Adrenal gland (tissue), 9 donors: ENCODE measurements at regions not wholly inside any gene's neighbourhood (a gene's known extent, or its start where the extent isn't known, plus 50 kb on each side); places are given as distances from the start of the nearest gene placed in this dataset.
"Not testable (repeated sequence)": the region's sequence is repeated elsewhere in the genome, so short reads cannot be mapped to it uniquely, and the experiment has no call there.

ENCODE experiments used
- DNase-seq, 7 donors: peaks; one replicate each; pipeline ENCODE4 v3.0.0-alpha.2; 2019 to 2020
- H3K27ac ChIP-seq, 5 donors: fragments of 200-600 bp; sonication (generic) in 4 of 5; 1 replicate in 3 of 5; 2 replicates in 2 of 5; pipeline versions ENCODE4 v1.5.1 to v1.8.0; 2016 to 2020; ENCODE audit warnings: mild to moderate bottlenecking in 1 of 5
- H3K27me3 ChIP-seq: fragments of 200-600 bp; 2 replicates; pipeline ENCODE4 v1.8.0; 2021
- H3K36me3 ChIP-seq, 2 donors: fragments of 200-600 bp; replicated peaks in 1 of 2; 1 replicate in 1 of 2; 2 replicates in 1 of 2; pipeline versions ENCODE4 v1.5.1 to v1.8.0; 2018 to 2022
- H3K4me1 ChIP-seq, 2 donors: fragments of 200-600 bp; replicated peaks in 1 of 2; 1 replicate in 1 of 2; 2 replicates in 1 of 2; pipeline versions ENCODE4 v1.5.1 to v1.8.0; 2018 to 2021
- H3K4me3 ChIP-seq, 4 donors: fragments of 200-600 bp; sonication (generic) in 3 of 4; one replicate each; pipeline ENCODE4 v1.5.1; 2016 to 2018
- H3K9me3 ChIP-seq, 3 donors: fragments of 200-600 bp; sonication (generic) in 1 of 3; replicated peaks in 1 of 3; 1 replicate in 2 of 3; 2 replicates in 1 of 3; pipeline versions ENCODE4 v1.5.1 to v1.8.0; 2016 to 2021
- POLR2A ChIP-seq, 2 donors: fragments of 450-650 bp; IDR thresholded peaks; one replicate each; pipeline ENCODE4 v1.6.1; 2017; ENCODE audit warnings: antibody characterized with exemption in 2 of 2, mild to moderate bottlenecking in 2 of 2, moderate library complexity in 1 of 2
- WGBS, 4 donors: extraction: QIAGEN DNeasy Blood & Tissue Kit in 2 of 4; methylation state at CpG; one replicate each; pipeline versions ENCODE4 v1.1.5 to v1.1.7; 2013 to 2017; 5-methylcytosine and 5-hydroxymethylcytosine counted together
- intact Hi-C, 2 donors: fragments of 100-400 bp; cut with DNase I; formaldehyde crosslinking; loops; one replicate each; pipeline versions ENCODE4 v1.14.1 to v1.15.0; 2022 to 2023
- TF ChIP-seq, protein P1 (sequence below), 6 experiments: fragments of 450-650 bp in 4 of 6; fragments of 200-600 bp in 2 of 6; sonication (generic) in 1 of 6; IDR thresholded peaks; 1 replicate in 5 of 6; 2 replicates in 1 of 6; pipeline versions ENCODE4 v1.5.1 to v1.8.0; 2016 to 2021; ENCODE audit warnings: antibody characterized with exemption in 6 of 6, mild to moderate bottlenecking in 2 of 6, moderate library complexity in 1 of 6
- donor health status: healthy with polysubstance abuse.
- donor health status: Bipolar disorder and iron deficiency.
- donor health status: DM: yes; HTN: yes; CAD: no.
- donor health status: DM: no; HTN: no; CAD: no.
- donor health status: DM: no; HTN: no; CAD: no.

DNA sequence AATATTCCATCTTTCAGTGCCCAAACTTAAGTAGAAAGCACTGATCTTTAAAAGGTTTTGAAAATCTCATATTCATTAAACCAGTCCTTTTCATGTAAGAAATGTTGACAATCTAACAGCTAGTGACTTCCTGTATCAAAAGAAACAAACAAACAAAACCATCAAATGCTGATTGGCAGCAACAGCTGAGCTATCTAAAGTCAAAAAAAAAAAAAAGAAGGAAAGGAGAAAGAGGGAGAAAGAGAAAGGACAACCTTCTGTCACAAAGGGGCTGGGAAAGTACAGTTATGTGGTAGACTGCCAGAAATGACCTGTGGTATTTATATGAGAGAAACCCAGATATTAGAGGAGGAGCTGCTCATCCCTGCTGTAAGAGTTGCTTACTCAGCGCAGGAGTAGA is 614.6 kb upstream of the SMIM31 start:
- Histone ChIP-seq H3K4me3 (no peak overlapping the region), H3K36me3 (no peaks in the 10 kb centered on the region), H3K4me1 (no peaks in the 10 kb centered on the region), H3K27ac (no peak overlapping the region), H3K27me3 (no peaks in the 10 kb centered on the region), H3K9me3 (no peaks in the 10 kb centered on the region)
- 96 to 100% (median 100%) methylated on average over 1 of the region's 1 CpG for WGBS, 4 donors
- intact Hi-C loops: no loop called here
- TF ChIP-seq POLR2A (IDR thresholded peaks at IDR 0.05): no peak
- TF ChIP-seq, protein P1, sequence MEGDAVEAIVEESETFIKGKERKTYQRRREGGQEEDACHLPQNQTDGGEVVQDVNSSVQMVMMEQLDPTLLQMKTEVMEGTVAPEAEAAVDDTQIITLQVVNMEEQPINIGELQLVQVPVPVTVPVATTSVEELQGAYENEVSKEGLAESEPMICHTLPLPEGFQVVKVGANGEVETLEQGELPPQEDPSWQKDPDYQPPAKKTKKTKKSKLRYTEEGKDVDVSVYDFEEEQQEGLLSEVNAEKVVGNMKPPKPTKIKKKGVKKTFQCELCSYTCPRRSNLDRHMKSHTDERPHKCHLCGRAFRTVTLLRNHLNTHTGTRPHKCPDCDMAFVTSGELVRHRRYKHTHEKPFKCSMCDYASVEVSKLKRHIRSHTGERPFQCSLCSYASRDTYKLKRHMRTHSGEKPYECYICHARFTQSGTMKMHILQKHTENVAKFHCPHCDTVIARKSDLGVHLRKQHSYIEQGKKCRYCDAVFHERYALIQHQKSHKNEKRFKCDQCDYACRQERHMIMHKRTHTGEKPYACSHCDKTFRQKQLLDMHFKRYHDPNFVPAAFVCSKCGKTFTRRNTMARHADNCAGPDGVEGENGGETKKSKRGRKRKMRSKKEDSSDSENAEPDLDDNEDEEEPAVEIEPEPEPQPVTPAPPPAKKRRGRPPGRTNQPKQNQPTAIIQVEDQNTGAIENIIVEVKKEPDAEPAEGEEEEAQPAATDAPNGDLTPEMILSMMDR (IDR thresholded peaks at IDR 0.05): no peak
- no peak for DNase-seq

DNA sequence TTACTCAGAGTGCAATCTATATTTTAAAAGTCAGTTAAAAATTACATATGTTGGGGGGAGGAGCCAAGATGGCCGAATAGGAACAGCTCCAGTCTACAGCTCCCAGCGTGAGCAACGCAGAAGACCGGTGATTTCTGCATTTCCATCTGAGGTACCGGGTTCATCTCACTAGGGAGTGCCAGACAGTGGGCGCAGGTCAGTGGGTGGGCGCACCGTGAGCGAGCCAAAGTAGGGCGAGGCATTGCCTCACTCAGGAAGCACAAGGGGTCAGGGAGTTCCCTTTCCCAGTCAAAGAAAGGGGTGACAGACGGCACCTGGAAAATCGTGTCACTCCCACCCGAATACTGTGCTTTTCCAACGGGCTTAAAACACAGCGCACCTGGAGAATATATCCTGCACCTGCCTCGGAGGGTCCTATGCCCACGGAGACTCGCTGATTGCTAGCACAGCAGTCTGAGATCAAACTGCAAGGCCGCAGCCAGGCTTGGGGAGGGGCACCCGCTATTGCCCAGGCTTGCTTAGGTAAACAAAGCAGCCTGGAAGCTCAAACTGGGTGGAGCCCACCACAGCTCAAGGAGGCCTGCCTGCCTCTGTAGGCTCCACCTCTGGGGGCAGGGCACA is 612.1 kb upstream of the SMIM31 start:
- 71 to 86% (median 79%) methylated on average over 12 to 20 of the region's 20 CpGs for WGBS, 4 donors

GRCh38 chr4:164154416-164154815 is 599.5 kb upstream of the SMIM31 start:
- Histone ChIP-seq H3K4me1 (no peaks in the 10 kb centered on the region), H3K36me3 (no peaks in the 10 kb centered on the region), H3K27ac (no peak overlapping the region), H3K9me3 (no peaks in the 10 kb centered on the region), H3K4me3 (no peak overlapping the region), H3K27me3 (no peaks in the 10 kb centered on the region)
- no peak for DNase-seq
- WGBS, 4 donors: 65 to 77% (median 73%) methylated on average over 3 to 4 of the region's 4 CpGs
- TF ChIP-seq, protein P1 (IDR thresholded peaks at IDR 0.05): no peak
- TF ChIP-seq POLR2A (IDR thresholded peaks at IDR 0.05): no peak
- intact Hi-C loops: no loop called here

More for the DNA sequence above, 612.1 kb upstream of the SMIM31 start:
- H3K4me1 ChIP-seq, intact Hi-C loops, H3K36me3 ChIP-seq, H3K4me3 ChIP-seq, H3K9me3 ChIP-seq, H3K27me3 ChIP-seq, H3K27ac ChIP-seq, DNase-seq: not testable (repeated sequence)

DNA sequence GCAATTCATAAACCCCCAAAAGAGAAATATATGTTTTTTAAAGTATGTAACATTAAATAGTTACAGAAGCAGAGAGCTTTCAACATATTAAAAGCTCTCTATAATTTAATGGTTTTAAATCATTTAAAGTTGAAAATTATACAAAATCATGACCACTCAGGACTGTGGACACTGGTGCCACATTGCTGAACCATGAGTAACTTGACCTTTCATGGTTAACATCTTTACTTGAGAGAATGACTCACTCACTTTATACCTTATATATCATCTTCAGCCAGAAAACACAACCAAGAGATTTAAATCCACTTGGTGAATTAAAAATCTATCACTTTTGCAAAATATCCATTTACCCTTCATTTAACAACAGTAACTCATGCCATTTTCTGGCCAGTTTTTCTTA is 584.3 kb upstream of the SMIM31 start:
- no peaks in the 10 kb centered on the region for H3K4me1 ChIP-seq
- H3K9me3 ChIP-seq: no peaks in the 10 kb centered on the region
- no peaks in the 10 kb centered on the region for H3K27me3 ChIP-seq
- no peak for DNase-seq
- no peak overlapping the region for H3K27ac ChIP-seq
- H3K4me3 ChIP-seq: no peak overlapping the region
- TF ChIP-seq POLR2A (IDR thresholded peaks at IDR 0.05): no peak
- TF ChIP-seq, protein P1 (IDR thresholded peaks at IDR 0.05): no peak
- H3K36me3 ChIP-seq: no peaks in the 10 kb centered on the region
- intact Hi-C loops: no loop called here

GRCh38 chr4:164177153-164177552 is 576.8 kb upstream of the SMIM31 start:
- Histone ChIP-seq H3K27ac (no peak overlapping the region), H3K4me1 (no peaks in the 10 kb centered on the region), H3K36me3 (no peaks in the 10 kb centered on the region), H3K27me3 (no peaks in the 10 kb centered on the region), H3K9me3 (no peaks in the 10 kb centered on the region), H3K4me3 (no peak overlapping the region)
- no peak for TF ChIP-seq POLR2A (IDR thresholded peaks at IDR 0.05)
- TF ChIP-seq, protein P1 (IDR thresholded peaks at IDR 0.05): no peak
- 54 to 62% (median 60%) methylated on average over 3 of the region's 3 CpGs for WGBS, 4 donors
- no peak for DNase-seq
- intact Hi-C loops: no loop called here
